Hematopoietic multipotent progenitor cell treated with erythropoietin and hydrocortisone succinate and interleukin-3 and kit ligand, for 15 days (in vitro differentiated cells): ENCODE measurements at regions not wholly inside any gene's neighbourhood (a gene's known extent, or its start where the extent isn't known, plus 50 kb on each side); places are given as distances from the start of the nearest gene placed in this dataset.

Experiments
- DNase-seq: peaks from one replicate; pipeline ENCODE4 v3.0.0-alpha.2; 2015; ENCODE audit warnings: low spot score

DNA sequence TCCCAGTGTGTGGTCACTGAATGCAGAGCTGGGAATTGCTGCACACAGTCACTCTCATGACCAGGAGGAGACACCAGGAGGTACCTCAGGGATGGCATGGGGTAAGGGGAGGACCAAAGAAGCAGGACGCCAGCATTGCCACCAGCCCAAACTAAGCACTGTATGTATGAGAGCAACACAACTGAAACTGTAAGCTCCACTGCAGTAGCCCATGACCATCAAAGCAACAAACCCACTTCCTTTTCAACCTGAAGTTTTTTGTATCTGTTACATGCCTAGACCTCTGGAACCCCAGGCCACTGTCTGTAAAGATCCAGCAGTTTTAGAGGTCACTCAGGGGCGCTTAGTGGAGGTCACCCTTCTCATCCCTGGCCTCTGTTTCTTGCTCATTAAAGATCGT is 164.3 kb downstream of the SETD4 start:
- DNase-seq: no peak

DNA sequence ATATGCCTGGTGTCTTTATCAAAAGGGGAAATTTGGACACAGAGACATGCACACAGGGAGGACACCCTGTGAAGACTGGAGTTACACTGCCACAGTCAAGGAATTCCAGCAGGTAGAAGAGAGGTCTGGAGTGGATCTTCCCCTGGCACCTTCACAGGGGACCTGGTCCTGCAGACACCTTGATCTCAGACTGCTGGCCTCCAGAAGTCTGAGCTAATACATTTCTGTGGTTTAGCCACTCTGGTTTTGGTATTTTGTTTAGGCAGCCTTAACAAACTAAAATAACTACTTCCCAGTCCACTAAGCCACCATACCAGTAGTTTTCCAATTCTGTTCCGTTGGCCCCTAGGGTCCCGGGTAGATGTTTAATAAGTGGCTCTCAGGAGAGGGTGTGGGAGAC is 164.7 kb downstream of the SETD4 start:
- no peak for DNase-seq

DNA sequence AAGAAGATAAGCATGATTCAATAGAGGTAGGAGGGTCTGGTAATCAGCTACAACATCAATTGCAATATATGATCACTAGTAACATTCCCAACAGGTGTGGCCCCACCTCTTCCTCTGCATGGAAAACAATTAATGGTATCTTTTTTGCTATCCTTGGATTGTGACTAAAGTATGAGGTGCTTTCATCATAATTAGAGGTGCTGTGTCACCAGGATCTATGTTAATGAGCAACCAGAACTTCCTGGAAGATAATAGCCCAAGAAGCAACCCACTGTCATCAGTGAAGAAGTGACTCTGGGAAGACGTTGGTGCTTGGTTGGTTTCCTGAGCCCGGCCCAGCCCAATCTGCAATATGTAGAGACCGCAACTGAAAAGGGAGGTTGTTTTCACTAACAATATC is 167.2 kb downstream of the SETD4 start:
- DNase-seq: no peak

DNA sequence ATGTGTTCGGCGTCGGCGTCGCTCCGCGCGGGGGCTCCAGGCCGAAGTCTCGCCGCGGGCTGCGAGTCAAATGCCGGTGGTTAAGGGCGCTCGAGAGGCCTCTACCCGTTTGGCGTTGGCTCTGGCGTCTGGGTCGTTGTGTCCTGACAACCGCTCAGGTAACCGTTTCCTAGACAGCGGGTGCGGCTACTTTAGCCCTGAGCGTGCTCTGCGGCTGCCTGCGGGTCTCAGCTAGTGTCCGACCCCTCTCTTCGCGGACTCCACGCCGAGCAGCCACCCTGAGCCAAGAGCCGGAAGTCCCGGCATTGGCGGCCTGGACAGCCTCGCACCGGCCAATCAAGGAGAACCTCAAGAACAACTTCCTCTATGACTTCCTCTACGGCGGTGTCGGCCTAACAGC is 173.4 kb downstream of the SETD4 start:
- DNase-seq: no peak

DNA sequence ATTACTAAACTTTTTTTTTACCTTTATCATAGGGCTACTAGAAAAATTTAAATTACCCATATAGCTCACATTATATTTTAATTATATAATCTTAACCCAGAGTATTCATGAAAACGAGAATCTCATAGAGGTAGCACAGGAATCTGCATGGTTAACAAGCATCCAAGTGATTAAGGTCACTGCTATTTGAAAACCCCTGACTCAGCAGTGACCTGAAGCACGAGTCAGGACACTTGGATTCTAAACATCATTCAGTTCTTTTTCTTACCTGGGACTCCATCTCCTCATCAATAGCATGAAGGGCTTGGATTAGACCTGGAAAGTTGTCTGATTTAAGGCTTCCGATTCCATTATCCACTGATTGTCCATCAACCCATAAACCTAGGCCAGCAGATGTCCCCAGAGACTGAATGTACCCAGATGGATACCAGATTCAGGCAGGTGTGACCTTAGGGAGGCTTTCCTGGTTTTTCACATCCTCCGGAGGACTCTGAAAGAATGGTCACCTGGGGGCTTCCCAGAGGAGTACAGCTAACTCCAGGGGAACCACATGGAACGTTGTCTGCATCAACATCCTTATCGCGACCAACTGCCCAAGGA is 174.3 kb downstream of the SETD4 start:
- DNase-seq: no peak

DNA sequence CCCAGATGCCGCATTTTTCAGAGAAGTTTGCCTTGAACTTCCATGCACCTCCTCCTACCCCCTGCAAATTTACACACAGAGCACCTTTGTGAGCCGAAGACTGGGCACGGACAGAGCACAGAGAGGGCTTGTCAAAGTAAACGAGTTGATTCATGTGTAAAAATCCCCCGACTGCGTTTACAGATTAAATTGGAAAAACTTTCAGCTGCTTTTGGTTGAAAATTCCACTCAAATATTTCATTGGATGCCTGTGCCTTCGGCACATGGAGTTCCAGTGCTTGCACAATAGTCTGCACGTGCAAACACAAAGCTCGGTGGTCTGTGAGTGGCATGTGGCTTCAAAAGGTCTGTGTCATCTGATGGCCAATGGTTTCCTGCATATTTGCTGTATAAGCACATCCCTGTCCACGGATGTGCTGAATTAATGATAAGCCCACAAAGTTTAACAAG is 177.5 kb downstream of the SETD4 start:
- no peak for DNase-seq

DNA sequence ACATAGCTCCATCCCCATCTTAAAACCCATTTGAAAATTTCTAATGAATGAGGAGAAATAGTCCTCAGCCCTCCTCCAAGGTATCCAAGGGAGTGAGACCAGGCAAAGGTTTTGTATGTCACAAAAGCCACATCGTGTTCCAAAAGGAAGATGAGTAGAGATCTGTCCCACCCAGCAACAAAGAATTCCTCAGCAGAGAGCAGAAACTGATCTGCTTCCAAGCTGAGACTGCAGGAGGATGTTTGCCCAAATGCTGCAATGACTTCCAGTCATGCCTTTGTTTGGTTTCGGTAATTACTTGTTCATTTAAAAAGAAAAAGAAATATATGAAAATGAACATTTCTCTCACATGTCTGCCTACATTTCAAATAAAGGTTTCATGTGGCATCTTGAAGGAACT is 186.9 kb downstream of the SETD4 start:
- no peak for DNase-seq

DNA sequence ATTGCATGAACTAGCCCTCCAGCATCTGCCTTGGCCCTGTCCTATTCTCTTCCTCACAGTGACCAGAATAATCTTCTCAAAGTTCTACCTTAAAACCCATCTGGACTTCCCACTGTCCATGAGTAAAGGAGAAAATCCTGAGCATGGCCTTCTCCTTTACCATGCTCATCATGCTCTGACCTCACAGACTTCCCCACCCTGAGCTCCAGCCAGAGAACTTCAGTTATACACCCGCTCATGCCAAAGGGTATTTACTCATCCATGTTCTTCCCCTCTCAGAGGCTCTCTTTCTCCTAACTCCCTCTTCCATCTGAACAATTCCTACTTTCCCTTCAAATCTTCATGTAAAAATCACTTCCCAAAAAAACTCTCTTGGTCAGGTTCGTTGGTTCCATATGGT is 188.4 kb downstream of the SETD4 start:
- DNase-seq: no peak

DNA sequence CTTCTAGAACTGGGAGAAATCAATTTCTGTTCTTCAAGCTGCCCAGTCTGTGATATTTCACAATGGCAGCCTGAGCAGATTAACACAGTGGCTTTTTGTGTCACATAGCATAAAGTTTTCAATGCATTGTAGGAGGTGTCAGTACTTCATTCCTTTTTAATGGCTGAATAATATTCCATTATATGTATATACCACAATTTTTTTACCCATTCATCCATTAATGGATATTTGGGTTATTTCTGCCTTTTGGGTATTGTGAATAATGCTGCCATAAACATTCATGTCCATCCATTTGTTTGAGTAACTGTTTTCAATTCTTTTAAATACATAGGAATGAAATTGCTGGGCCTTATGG is 191.5 kb downstream of the SETD4 start:
- DNase-seq: no peak

DNA sequence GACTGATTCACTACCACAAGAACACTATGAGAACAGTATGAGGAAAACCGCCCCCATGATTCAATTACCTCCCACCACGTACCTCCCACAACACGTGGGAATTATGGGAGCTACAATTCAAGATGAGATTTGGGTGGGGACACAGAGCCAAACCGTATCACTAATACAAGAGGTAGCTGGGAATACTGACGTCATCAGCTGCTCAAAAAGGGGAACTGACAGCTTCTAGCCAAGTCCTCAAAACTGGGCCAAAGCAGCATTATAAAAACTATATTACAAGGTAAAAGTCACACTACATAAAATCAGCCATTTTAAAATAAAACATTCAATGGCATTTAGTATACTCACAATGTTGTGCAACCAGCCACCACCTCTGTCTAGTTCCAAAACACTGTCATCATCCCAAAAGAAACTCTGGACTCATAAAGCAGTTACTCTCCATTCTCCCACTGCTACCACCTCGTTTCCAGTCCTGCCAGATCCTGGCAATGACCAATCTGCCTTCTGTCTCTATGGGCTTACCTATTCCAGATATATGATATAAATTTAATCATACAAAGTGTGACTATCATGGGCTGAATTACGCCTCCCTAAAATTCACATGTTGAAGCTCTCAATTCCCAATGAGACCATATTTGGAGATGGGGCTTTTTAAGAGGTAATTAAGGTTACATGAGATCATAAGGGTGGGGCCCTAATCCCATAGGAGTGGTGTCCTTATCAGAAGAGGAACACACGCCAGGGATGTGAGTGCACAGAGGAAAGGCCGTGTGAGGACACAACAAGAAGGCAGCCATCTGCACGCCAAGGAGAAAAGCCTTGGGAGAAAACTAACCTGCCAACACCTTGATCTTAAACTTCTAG is 192.1 kb downstream of the SETD4 start:
- DNase-seq: no peak

DNA sequence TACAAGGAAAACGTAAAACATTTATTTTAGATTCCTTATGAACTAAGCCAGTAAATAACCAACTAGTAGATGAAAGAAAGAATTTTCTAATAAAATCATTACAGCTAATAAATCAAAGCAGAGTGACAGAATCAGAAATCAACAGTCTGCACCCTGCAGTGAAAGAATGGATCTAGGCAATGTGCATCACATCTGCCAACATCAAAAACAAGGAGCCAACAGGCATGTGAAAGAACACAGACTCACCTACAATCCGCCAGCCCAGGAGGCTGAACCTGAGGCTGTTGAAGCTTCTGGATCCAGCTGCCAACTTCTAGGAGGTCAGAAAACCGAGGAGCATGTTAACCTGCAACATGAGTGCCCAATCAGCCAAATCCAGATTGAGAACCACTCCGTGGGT is 196.3 kb downstream of the SETD4 start:
- no peak for DNase-seq

DNA sequence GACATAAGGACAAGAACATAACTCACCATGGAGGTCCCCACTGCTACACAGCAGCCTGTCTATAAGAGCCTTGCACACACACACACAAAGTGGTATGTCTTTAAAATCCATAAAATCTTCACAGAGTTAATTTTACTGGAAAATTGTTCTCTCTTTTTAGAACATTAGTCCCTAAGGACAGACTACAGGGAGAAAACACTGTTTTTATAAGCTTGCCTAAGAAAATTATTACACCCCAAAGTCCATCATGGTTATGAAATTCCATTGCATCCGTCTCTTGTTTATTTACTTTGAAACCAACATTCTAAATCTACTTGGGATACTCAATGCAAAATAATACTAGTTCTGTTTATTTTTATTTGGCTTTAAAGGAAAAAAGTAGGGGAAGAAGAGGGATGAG is 197.4 kb downstream of the SETD4 start:
- DNase-seq: no peak

DNA sequence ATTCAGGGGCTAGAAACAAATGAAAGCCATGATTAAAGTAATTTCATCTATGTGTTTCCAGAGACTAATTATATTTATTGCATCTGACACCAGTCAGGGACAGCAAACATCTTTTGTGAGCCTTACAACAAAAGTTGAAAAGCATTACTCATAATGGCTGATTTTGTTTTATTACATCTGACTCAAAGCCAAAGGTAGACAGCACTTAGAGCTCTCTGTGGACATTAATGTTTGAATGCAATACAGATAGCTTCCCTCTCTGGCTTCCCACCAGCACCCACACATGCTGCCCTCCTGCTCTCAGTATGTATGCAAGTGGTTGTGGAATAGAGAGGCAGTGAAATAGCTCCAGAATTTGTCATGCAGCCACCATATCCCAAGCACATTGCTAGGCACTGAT is 198.7 kb downstream of the SETD4 start:
- DNase-seq: no peak

DNA sequence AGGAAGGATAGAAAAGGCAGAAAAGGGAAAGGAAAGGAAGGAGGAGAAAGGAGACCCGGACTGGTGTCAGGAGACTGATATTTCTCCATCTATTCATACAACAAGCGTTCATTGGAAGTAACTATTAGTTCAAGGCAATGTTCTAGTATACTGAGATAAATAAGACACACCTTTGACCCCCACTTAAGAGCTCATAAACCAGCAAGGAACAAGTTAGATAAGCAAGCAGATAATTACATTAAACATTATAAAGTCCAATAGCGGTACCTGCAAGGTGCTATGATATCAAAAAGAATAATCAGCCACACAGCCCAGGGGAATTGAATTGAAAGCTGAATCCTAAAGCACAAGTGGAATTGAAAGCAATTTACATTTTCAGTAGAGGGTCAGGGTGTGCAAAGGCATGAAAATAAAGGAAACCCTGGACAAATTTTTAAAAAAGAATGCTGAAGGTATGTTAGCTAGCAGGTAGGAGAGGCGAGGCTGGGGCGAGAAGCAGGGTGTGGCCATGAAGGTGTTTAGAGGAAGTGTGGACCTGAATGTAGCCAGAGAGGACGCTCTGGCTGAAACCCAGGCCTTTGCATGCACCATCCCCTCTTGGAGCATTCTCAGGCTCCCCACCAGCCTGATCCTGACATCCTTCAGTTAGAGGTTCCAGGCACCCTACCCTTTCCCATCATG is 200.0 kb downstream of the SETD4 start:
- no peak for DNase-seq

DNA sequence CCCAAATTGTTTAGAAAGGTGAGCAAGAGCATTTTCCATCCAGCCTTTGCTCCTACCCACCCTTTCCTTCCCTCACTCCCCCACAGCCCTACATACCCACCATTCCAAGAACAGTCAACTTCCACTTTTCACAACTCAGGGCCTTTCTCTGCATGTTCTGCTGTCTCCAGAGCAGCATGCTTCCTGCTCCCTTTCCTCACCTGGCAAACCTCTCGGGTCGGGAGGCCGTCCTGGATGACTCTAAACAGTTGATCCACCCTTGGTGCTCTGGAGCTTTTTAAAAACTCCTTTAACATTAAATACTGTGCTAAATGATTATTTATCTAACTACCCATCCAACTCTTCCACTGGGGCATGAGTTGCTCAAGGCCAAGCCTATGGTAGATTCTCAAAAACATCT is 200.6 kb downstream of the SETD4 start:
- no peak for DNase-seq

DNA sequence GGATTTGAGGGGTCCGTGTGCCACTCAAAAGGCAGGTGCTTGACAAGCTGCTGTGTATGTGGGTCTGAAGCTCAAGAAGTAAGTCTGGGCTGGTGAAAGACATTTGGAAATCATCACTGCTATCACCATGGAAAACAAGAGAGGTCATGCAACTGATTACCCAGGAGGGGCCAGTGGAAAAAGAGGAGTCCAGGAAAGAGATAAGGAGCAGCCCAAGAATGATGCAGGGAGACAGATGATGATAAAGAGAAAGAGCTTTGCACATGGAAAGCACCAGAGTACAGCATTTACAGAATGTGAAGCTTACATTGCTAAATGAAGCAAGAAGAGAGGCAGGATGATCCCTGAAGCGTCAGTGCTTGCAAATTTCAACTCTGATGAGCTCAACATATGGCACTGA is 203.2 kb downstream of the SETD4 start:
- no peak for DNase-seq

DNA sequence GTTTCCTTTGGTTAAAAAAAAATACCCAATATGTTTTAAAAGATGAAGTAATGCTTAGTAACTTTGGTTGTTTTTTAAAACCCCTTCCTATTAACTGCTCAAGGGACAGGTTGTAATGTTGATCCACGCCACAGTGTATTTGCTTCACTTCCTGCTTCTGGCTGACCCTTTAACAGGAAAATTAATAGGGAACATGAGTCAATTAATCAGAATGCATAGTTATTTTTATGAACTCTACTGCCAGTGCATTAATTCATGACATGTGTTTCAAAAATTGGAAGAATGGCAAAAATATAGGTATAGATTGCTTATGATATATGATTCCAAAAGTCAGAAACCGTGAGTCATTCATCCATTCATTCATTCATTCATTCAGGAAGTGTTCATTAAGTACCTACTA is 204.8 kb downstream of the SETD4 start:
- no peak for DNase-seq

DNA sequence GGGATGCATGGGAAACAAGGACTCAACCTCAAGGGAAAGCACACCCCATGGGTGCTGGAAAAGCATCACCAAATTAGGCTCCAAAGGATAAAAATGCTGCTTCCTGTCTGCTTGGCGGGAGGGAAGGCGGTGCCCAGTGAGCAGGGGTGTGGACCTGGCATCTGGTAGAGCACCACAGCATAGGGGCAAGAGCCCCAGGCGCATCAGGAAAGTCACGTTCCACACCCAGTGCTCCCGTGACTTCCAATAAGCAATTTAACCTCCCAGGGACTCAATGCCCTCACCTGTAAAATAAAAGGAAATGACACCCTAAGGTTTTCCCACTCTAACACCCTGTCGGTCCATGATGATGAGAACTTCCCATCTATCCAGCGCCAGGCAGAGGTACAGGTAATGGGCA is 206.0 kb downstream of the SETD4 start:
- DNase-seq: no peak

DNA sequence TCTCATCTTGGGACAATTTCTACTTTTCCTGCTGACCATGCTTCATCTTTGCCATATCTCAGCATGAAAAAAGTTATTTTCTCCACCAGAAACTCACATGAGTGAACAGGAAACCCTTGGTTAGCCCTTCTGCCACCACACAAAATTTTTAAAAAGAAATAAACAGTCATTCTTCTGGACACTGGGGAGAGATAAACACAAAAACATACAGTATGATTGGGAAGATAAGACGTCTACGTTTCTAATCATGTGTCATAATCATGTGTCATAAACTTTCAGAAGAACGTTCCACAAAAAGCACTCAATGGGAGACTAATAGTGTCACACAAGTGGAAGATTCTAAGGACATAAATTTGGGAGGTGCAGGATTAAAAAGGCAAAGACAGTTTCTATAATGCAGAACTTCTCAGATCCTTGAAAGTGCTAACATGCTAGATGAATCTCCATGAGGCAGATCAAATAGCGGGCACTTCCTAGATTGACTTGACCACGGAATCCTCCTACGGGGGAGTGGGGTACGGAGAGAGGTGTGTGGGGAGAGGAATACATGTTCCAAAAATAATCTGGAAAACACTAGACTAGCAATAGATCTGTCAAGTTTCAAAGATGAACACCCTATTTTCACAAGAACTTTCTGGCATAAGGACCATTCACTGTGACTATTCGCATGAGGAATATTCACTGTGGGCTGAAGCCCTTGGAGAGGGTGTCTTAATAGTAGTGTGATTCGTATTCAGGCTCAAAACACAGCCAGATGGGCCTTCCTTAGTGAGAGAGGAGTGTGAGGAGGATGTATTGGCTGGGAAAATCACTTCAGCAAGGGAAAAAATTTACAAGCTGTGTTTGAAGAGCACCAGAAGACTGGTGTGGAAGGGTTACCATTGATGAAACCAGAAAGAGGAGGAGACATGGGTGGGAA is 206.7 kb downstream of the SETD4 start:
- no peak for DNase-seq

DNA sequence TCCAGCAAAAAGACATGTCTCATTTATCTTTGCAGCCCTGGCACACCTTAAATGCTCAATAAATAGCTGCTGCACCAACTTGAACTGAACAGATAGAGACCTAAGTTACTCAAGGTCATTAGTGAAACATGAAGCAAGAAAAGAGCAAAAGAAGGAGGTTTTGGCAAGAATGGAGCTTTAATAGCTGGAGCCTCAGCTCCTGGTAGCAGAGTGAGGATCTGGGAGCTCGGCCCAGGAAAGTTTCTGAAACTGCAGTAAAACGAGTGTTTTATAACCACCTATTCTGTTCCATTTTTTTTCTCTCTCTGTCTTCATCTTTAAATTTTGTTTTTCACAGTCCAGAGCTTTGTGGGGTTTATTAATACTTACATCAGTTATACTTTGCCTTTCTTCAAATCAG is 207.5 kb downstream of the SETD4 start:
- no peak for DNase-seq

DNA sequence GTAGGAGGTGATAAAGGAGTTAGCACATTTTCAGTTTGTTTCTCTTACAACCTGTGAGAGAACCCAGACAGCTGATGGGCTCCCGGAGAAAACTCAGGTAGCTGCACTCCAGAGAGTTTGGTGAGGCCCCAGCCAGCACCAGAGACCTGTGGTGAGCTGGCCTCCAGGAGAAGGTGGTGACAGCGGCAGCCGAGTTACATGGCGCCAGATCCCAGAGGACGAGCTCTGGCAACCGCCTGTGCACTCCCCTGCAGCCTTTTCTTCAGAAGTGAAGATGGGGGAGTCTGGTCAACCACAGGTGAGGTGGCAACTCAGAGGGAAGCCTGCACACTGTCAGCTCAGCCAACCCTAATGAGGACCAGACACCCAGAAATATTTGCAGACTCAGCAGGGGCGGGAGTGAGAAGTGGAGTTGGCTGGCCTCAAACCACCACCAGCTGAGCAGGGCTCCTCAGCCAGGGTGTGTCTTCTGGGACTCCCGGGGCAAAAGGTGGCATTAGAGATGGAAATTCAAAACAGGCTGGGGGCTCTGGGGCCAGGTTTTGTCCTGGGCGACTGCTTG is 209.7 kb downstream of the SETD4 start:
- no peak for DNase-seq

DNA sequence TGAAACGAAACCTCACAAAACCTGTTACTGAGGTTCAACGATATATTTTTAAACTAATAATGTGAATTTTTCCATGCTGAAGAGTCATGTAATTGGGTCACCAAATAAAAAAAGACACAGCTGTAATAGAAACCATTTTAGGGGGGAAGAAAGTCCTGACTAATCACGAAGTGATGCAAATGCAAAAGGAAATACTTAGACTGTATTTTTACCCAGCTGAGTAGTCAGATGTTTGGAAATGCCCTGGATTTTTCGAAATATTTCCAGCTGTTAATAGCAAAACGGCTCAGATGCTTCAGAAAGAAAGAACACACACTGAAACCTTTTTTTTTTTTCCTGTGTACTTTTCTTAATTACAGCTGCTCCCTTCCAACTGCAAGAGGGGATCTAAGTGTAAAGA is 210.3 kb downstream of the SETD4 start:
- DNase-seq: no peak
